ENCODE measurements at regions not wholly inside any gene's neighbourhood (a gene's known extent, or its start where the extent isn't known, plus 50 kb on each side); places are given as distances from the start of the nearest gene placed in this dataset.

DNA sequence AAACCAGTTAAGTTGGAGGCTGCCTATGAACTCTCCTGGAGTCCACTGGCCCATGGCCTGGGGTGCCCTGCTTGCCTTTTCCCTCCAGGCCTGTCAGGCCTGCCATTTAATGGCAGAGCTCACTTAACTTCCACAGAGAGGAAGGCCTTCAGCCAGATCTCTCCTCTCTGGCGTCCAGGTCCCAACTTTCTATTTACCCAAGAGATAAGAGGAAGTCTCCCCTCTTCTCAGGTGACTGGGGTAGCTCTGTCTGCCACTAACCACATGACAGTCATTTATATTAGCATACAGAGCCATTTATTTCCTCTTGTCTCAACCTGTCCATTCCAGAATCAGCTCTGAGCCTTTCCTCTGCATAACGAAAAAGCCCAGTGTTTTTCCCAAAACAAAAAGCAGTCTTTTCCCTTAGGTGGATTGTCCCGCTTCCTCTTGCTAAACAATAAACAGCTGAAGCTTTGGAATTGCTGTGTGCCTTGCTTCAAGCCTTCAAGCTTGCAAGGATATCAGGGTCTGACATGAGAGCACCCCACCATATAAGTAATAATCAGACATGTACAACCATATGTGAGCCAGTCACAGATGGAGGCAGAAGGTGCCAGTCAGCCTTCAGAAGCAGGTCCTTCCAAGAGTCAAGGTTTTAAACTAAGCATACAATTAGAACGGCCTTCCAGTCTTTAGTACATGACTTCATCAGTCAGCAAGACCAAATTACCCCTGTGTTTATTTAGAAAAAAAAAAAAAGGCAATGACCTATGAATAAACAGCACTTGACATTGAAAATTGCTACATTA is 50.0 kb upstream of the CALM2 start:
- Histone ChIP-seq H3K9me3 (ENCODE audit: control insufficient read depth in 4 of 4, low read length in 3 of 4) (no peaks in the 10 kb centered on the region), H3K27me3 (ENCODE audit: control insufficient read depth in 4 of 4, insufficient read depth in 4 of 4, low read length in 3 of 4) (no peaks in the 10 kb centered on the region), H3K9ac (ENCODE audit: low read depth in 1 of 2, low read length in 2 of 2) (no peak overlapping the region), H3K36me3 (ENCODE audit: control insufficient read depth in 4 of 4, insufficient read depth in 3 of 4, low read depth in 1 of 4, low read length in 3 of 4) (no peaks in the 10 kb centered on the region), H3K4me3 (ENCODE audit: low read depth in 1 of 3, low read length in 3 of 3) (no peak overlapping the region), H3K4me1 (ENCODE audit: control insufficient read depth in 4 of 4, insufficient read depth in 4 of 4, low read length in 3 of 4) (peaks cover 13 to 39% (median 31%) of the 10 kb centered on the region in 4 donors), H3K27ac (ENCODE audit: low read depth in 1 of 2, low read length in 2 of 2) (peak overlapping the region in 1 of 2 donors; percentile 81)
- no peak for DNase-seq (ENCODE audit: low spot score)
- TF ChIP-seq, protein P1, sequence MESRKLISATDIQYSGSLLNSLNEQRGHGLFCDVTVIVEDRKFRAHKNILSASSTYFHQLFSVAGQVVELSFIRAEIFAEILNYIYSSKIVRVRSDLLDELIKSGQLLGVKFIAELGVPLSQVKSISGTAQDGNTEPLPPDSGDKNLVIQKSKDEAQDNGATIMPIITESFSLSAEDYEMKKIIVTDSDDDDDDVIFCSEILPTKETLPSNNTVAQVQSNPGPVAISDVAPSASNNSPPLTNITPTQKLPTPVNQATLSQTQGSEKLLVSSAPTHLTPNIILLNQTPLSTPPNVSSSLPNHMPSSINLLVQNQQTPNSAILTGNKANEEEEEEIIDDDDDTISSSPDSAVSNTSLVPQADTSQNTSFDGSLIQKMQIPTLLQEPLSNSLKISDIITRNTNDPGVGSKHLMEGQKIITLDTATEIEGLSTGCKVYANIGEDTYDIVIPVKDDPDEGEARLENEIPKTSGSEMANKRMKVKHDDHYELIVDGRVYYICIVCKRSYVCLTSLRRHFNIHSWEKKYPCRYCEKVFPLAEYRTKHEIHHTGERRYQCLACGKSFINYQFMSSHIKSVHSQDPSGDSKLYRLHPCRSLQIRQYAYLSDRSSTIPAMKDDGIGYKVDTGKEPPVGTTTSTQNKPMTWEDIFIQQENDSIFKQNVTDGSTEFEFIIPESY (IDR thresholded peaks at IDR 0.05), result no peak
- TF ChIP-seq SP1 (IDR thresholded peaks at IDR 0.05), result no peak
- TF ChIP-seq JUND (IDR thresholded peaks at IDR 0.05), result peak in 1 of 2 donors; percentile 13
- TF ChIP-seq HNF4G (IDR thresholded peaks at IDR 0.05), result no peak
- TF ChIP-seq FOXA1 (IDR thresholded peaks at IDR 0.05), result no peak
- no peak for TF ChIP-seq RAD21 (IDR thresholded peaks at IDR 0.05)
- peak; percentile 50 to 76 for TF ChIP-seq RXRA (IDR thresholded peaks at IDR 0.05)
- TF ChIP-seq HNF4A (conservative IDR thresholded peaks at IDR 0.05), result peak in 1 of 2 donors; percentile 44
- TF ChIP-seq TAF1 (conservative IDR thresholded peaks at IDR 0.05), result no peak
- TF ChIP-seq, protein P2, sequence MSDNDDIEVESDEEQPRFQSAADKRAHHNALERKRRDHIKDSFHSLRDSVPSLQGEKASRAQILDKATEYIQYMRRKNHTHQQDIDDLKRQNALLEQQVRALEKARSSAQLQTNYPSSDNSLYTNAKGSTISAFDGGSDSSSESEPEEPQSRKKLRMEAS (IDR thresholded peaks at IDR 0.05), result no peak
- TF ChIP-seq NR2F2 (IDR thresholded peaks at IDR 0.05), result no peak
- TF ChIP-seq GABPA (IDR thresholded peaks at IDR 0.05 in 1 of 2, conservative IDR thresholded peaks at IDR 0.05 in 1 of 2), result no peak
- TF ChIP-seq, protein P3, sequence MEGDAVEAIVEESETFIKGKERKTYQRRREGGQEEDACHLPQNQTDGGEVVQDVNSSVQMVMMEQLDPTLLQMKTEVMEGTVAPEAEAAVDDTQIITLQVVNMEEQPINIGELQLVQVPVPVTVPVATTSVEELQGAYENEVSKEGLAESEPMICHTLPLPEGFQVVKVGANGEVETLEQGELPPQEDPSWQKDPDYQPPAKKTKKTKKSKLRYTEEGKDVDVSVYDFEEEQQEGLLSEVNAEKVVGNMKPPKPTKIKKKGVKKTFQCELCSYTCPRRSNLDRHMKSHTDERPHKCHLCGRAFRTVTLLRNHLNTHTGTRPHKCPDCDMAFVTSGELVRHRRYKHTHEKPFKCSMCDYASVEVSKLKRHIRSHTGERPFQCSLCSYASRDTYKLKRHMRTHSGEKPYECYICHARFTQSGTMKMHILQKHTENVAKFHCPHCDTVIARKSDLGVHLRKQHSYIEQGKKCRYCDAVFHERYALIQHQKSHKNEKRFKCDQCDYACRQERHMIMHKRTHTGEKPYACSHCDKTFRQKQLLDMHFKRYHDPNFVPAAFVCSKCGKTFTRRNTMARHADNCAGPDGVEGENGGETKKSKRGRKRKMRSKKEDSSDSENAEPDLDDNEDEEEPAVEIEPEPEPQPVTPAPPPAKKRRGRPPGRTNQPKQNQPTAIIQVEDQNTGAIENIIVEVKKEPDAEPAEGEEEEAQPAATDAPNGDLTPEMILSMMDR (IDR thresholded peaks at IDR 0.05; ENCODE audit: low read depth, low read length, missing input control), result no peak
- no peak for TF ChIP-seq REST (IDR thresholded peaks at IDR 0.05)
- no peak for TF ChIP-seq EGR1 (IDR thresholded peaks at IDR 0.05; ENCODE audit: low read depth in 2 of 2)
- peak; percentile 15 for TF ChIP-seq FOXA2 (IDR thresholded peaks at IDR 0.05)
- 50% methylated on average over 4 of the region's 4 CpGs for WGBS
